Spleen (tissue), 11 donors: ENCODE measurements at regions not wholly inside any gene's neighbourhood (a gene's known extent, or its start where the extent isn't known, plus 50 kb on each side); places are given as distances from the start of the nearest gene placed in this dataset.

ENCODE experiments used
- DNase-seq: peaks from one replicate; pipeline ENCODE4 v3.0.0-alpha.2; 2020
- H3K27ac ChIP-seq, 8 donors: fragments of 200-600 bp; sonication (generic) in 7 of 8; 1 replicate in 4 of 8; 2 replicates in 4 of 8; pipeline versions ENCODE4 v1.5.0 to v1.8.0; 2016 to 2021; ENCODE audit warnings: inconsistent platforms in 4 of 8, mild to moderate bottlenecking in 4 of 8, moderate library complexity in 1 of 8
- H3K27me3 ChIP-seq, 7 donors: fragments of 200-600 bp; sonication (generic) in 6 of 7; replicated peaks in 1 of 7; 1 replicate in 4 of 7; 2 replicates in 3 of 7; pipeline versions ENCODE4 v1.5.0 to v1.8.0; 2016 to 2021; ENCODE audit warnings: inconsistent platforms in 3 of 7, mild to moderate bottlenecking in 1 of 7
- H3K36me3 ChIP-seq, 6 donors: fragments of 200-600 bp; sonication (generic) in 5 of 6; 1 replicate in 4 of 6; 2 replicates in 2 of 6; pipeline versions ENCODE4 v1.5.0 to v1.8.0; 2016 to 2021; ENCODE audit warnings: inconsistent platforms in 2 of 6
- H3K4me1 ChIP-seq, 6 donors: fragments of 200-600 bp; sonication (generic) in 5 of 6; 1 replicate in 3 of 6; 2 replicates in 3 of 6; pipeline versions ENCODE4 v1.5.0 to v1.8.0; 2016 to 2021; ENCODE audit warnings: inconsistent platforms in 3 of 6
- H3K4me3 ChIP-seq, 8 donors: fragments of 200-600 bp; sonication (generic) in 7 of 8; 1 replicate in 4 of 8; 2 replicates in 4 of 8; pipeline versions ENCODE4 v1.5.0 to v1.8.0; 2016 to 2021; ENCODE audit warnings: inconsistent platforms in 4 of 8, mild to moderate bottlenecking in 4 of 8, moderate library complexity in 2 of 8
- H3K9me3 ChIP-seq, 8 donors: fragments of 200-600 bp; sonication (generic) in 7 of 8; 1 replicate in 4 of 8; 2 replicates in 4 of 8; pipeline versions ENCODE4 v1.5.0 to v1.8.0; 2016 to 2021; ENCODE audit warnings: inconsistent platforms in 4 of 8
- POLR2A ChIP-seq, 3 donors: fragments of 450-650 bp; IDR thresholded peaks; one replicate each; pipeline ENCODE4 v1.5.1; 2017; ENCODE audit warnings: antibody characterized with exemption in 3 of 3, mild to moderate bottlenecking in 1 of 3
- POLR2AphosphoS5 ChIP-seq, 3 donors: sonication (generic); formaldehyde crosslinking; IDR thresholded peaks; one replicate each; pipeline ENCODE4 v1.5.1; 2017; ENCODE audit warnings: antibody characterized with exemption in 3 of 3
- WGBS, 5 donors: extraction: QIAGEN DNeasy Blood & Tissue Kit in 3 of 5; methylation state at CpG; one replicate each; pipeline versions ENCODE4 v1.1.5 to v1.1.7; 2013 to 2018; 5-methylcytosine and 5-hydroxymethylcytosine counted together
- intact Hi-C: fragments of 100-400 bp; cut with DNase I; formaldehyde crosslinking; loops from one replicate; pipeline ENCODE4 v1.15.0; 2023; ENCODE audit warnings: low total_unique reads
- TF ChIP-seq, protein P1 (sequence below), 11 experiments: fragments of 200-600 bp in 7 of 11; fragments of 450-650 bp in 4 of 11; sonication (generic) in 4 of 11; IDR thresholded peaks in 8 of 11; conservative IDR thresholded peaks in 3 of 11; 1 replicate in 7 of 11; 2 replicates in 4 of 11; pipeline versions ENCODE4 v1.4.0 to v1.8.0; 2016 to 2021; ENCODE audit warnings: antibody characterized with exemption in 11 of 11, inconsistent platforms in 4 of 11, mild to moderate bottlenecking in 1 of 11
- donor health status: healthy with polysubstance abuse.
- donor health status: DM: no; HTN: no; CAD: no; lungs with moderate emphysema.
- donor health status: DM: no; HTN: no; CAD: no.
- donor health status: Bipolar disorder and iron deficiency.
- donor health status: healthy.
- donor health status: DM: no; HTN: no; CAD: no.
- donor health status: DM: yes; HTN: yes; CAD: no.

DNA sequence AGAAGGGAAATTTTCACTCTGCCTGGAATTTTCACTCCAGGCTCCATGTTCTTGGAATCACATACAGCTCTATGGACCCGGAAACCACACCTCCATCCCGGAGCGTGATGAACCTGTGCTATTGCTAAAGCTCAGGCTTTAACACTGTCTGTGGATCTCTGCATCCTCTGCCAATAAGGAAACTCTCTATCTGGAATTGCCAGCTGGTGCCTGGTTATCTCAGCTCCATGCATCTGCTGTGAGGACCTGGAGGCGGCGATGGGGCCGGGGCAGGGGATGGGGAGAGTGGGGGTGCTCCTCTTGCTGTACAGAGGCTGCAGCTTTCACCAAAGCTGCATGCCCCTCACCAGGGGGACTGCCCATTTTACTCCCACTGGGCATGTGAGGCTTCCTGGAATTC is 754.0 kb upstream of the SOX11 start:
- no peak overlapping the region for H3K27ac ChIP-seq
- H3K36me3 ChIP-seq: no peaks in the 10 kb centered on the region
- TF ChIP-seq, protein P1, sequence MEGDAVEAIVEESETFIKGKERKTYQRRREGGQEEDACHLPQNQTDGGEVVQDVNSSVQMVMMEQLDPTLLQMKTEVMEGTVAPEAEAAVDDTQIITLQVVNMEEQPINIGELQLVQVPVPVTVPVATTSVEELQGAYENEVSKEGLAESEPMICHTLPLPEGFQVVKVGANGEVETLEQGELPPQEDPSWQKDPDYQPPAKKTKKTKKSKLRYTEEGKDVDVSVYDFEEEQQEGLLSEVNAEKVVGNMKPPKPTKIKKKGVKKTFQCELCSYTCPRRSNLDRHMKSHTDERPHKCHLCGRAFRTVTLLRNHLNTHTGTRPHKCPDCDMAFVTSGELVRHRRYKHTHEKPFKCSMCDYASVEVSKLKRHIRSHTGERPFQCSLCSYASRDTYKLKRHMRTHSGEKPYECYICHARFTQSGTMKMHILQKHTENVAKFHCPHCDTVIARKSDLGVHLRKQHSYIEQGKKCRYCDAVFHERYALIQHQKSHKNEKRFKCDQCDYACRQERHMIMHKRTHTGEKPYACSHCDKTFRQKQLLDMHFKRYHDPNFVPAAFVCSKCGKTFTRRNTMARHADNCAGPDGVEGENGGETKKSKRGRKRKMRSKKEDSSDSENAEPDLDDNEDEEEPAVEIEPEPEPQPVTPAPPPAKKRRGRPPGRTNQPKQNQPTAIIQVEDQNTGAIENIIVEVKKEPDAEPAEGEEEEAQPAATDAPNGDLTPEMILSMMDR (IDR thresholded peaks at IDR 0.05 in 8 of 11, conservative IDR thresholded peaks at IDR 0.05 in 3 of 11): no peak
- no peak for TF ChIP-seq POLR2A (IDR thresholded peaks at IDR 0.05)
- TF ChIP-seq POLR2AphosphoS5 (IDR thresholded peaks at IDR 0.05): no peak
- no peaks in the 10 kb centered on the region for H3K27me3 ChIP-seq
- H3K9me3 ChIP-seq: peaks cover 0 to 36% (median 0%) of the 10 kb centered on the region in 8 donors
- WGBS, 5 donors: 85 to 95% (median 88%) methylated on average over 6 of the region's 6 CpGs
- no peak for DNase-seq
- intact Hi-C loops: no loop called here
- no peaks in the 10 kb centered on the region for H3K4me1 ChIP-seq
- no peak overlapping the region for H3K4me3 ChIP-seq

DNA sequence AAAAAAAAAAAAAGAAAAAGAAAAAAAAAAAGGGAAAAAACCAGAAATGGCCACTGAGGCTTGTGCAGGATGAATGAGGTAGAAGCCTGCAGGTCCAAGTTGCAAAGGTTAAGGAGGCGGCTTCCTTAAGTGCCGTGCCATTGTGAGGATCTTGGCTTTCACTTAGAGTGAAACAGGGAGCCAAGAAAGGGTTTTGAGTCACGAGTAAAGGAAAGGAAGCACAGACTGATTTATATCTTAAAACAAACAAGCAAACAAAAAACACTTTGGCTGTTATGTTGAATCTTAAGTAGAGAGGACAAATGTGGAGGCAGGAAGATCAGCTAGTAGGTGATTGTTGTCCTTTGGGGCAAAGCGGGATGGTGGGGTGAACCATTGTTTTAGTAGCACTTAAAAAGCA is 749.7 kb upstream of the SOX11 start:
- no peak for DNase-seq
- no peak overlapping the region for H3K27ac ChIP-seq
- no peaks in the 10 kb centered on the region for H3K27me3 ChIP-seq
- no peaks in the 10 kb centered on the region for H3K36me3 ChIP-seq
- TF ChIP-seq, protein P1 (IDR thresholded peaks at IDR 0.05 in 8 of 11, conservative IDR thresholded peaks at IDR 0.05 in 3 of 11): no peak
- no peak for TF ChIP-seq POLR2AphosphoS5 (IDR thresholded peaks at IDR 0.05)
- H3K4me3 ChIP-seq: no peak overlapping the region
- no peaks in the 10 kb centered on the region for H3K4me1 ChIP-seq
- 48 to 58% (median 53%) methylated on average over 4 of the region's 4 CpGs for WGBS, 5 donors
- peaks cover 0 to 26% (median 0%) of the 10 kb centered on the region in 8 donors for H3K9me3 ChIP-seq
- intact Hi-C loops: no loop called here

DNA sequence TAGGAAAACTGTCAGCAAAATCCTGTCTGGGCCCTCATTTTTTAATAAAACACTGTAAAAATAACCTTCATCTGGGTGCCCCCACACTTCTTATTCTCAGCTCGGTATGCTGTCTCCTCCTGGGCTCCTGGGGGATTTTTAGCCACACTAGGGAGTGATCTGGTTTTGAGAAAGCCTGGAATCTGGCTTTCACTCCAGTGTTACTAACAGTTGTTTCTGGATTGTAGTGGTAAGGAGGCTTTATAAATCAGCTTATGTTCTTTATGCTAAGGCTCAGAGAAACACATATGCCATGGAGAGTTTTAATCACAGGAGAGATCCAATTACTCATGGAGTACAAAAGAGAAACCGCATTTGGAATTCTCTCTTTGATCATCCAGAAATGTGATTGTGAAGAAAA is 744.3 kb upstream of the SOX11 start:
- Histone ChIP-seq H3K4me1 (no peaks in the 10 kb centered on the region), H3K36me3 (no peaks in the 10 kb centered on the region), H3K9me3 (peaks cover 0 to 13% (median 0%) of the 10 kb centered on the region in 8 donors), H3K27me3 (no peaks in the 10 kb centered on the region), H3K27ac (no peak overlapping the region), H3K4me3 (no peak overlapping the region)
- 64 to 77% (median 74%) methylated on average over 2 of the region's 2 CpGs for WGBS, 5 donors
- intact Hi-C loops: no loop called here
- DNase-seq: no peak
- no peak for TF ChIP-seq POLR2A (IDR thresholded peaks at IDR 0.05)
- TF ChIP-seq, protein P1 (IDR thresholded peaks at IDR 0.05 in 8 of 11, conservative IDR thresholded peaks at IDR 0.05 in 3 of 11): no peak

DNA sequence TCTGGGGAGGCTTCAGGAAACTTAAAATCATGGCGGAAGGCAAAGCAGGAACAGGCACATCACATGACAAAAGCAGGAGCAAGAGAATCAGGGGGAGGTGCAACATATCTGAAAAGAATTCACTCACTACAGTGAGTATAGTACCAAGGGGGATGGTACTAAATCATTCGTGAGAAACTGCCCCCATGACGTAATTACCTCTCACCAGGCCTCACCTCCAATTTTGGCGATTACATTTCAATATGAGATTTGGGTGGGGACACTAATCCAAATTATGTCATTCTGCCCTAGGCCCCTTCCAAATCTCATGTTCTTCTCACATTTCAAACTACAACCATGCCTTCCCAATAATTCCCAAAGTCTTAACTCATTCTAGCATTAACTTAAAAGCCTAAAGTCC is 740.8 kb upstream of the SOX11 start:
- no peaks in the 10 kb centered on the region for H3K27me3 ChIP-seq
- H3K4me3 ChIP-seq: no peak overlapping the region
- no peak for DNase-seq
- H3K27ac ChIP-seq: no peak overlapping the region
- WGBS, 5 donors: 85 to 92% (median 87%) methylated on average over 4 of the region's 4 CpGs
- peaks cover 0 to 13% (median 0%) of the 10 kb centered on the region in 8 donors for H3K9me3 ChIP-seq
- H3K36me3 ChIP-seq: no peaks in the 10 kb centered on the region
- TF ChIP-seq POLR2AphosphoS5 (IDR thresholded peaks at IDR 0.05): no peak
- no peak for TF ChIP-seq POLR2A (IDR thresholded peaks at IDR 0.05)
- TF ChIP-seq, protein P1 (IDR thresholded peaks at IDR 0.05 in 8 of 11, conservative IDR thresholded peaks at IDR 0.05 in 3 of 11): no peak
- intact Hi-C loops: no loop called here
- no peaks in the 10 kb centered on the region for H3K4me1 ChIP-seq
